HG02884 (cell line): ENCODE measurements at regions not wholly inside any gene's neighbourhood (a gene's known extent, or its start where the extent isn't known, plus 50 kb on each side); places are given as distances from the start of the nearest gene placed in this dataset.

Experiments
- ATAC-seq: cut with Tn5 transposase; IDR thresholded peaks from one replicate; pipeline ENCODE4 v1.9.1; 2021; ENCODE audit warnings: mild to moderate bottlenecking, moderate library complexity; ENCODE audit not compliant: unreplicated experiment

DNA sequence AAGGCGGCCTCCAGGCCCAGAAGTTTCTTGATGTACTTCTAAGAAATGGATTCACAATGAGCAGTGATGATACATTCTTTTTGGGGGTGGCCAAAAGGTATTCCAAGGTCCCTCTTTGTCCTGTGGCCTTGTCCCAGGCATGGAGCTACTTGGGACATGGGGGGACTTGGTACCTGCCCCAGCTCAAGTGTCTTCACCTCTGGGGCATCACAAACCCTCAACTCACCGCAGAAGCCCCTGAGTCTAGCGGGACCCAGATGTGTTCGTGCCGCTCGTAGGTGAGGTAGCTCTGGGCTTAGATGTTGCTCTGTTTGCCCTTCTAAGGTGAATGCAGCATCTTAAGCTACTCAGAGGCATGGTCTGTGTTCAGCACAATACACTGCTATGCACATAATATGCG is 338.0 kb upstream of the IRX4 start:
- ATAC-seq, result no peak

DNA sequence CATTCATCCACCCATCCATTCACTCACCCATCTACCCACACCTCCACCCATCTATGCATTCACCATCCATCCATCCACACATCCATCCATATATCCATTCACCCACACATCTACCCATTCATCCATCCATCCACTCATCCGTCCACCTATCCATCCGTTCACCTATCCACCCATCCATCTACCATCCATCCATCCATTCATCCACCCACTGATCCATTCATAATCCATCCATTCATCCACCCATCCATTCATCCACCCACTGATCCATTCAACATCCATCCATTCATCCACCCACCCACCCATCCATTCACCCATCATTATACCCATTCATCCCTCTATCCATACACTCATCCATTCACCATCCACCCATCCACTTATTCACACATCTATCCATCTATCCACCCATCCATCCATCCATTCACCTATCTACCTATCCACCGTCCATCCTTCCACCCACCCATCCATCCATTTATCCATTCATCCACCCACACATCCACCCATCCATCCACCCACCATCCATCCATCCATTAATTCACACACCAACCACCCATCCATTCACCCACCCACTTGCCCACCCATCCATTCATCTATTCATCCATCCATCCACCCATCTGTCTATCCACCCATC is 336.5 kb upstream of the IRX4 start:
- no peak for ATAC-seq

DNA sequence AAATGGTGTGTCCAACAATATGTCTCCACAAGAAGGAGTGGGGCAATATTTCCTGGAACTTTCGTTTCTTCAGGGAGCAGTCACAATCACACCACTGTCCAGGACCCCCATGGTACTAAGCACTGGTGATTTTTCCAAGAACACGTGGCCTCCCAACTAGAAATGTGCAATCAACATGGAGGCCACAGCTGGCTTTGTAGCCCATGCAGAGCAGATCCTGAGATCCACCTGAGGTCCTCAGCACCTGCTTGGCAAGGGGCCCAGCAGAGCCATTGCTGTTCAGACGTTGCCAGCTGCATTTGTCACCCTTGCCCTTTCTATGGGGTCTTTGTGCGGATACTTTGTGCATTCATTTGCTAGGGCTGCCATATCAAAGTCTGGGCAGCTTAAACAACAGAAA is 334.5 kb upstream of the IRX4 start:
- ATAC-seq, result no peak

DNA sequence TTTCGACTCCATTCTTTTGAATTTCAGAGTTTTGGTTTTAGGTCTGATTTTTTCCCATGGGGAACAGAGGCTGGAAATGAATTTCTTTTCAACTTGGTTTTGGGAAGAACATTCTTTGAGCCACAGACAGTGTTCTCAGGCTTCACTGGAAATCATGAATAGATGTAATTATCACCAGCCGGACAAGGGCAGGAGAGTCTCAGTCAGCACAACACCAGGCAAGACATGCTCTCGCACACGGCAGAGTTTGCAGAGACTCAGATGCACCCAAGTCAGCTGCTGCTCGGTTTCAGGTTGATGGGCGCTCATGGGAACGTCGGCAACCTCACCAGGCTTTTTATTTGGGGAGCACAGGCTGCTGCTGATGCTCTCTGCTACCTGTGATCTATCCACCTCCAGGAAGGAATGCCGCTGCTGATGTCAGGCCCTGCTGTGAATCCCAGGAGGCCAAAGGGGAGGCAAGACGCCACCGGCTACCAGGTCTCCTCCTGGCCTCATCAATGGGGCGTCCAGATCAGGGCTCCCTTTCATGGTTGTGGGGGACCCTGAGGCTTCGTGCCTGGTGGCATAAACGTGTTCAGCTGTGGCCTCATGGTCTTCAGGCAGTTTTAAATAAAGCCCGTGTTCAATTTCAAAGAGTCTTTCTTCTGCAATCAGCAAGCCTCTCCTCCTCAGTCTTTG is 332.3 kb upstream of the IRX4 start:
- no peak for ATAC-seq

DNA sequence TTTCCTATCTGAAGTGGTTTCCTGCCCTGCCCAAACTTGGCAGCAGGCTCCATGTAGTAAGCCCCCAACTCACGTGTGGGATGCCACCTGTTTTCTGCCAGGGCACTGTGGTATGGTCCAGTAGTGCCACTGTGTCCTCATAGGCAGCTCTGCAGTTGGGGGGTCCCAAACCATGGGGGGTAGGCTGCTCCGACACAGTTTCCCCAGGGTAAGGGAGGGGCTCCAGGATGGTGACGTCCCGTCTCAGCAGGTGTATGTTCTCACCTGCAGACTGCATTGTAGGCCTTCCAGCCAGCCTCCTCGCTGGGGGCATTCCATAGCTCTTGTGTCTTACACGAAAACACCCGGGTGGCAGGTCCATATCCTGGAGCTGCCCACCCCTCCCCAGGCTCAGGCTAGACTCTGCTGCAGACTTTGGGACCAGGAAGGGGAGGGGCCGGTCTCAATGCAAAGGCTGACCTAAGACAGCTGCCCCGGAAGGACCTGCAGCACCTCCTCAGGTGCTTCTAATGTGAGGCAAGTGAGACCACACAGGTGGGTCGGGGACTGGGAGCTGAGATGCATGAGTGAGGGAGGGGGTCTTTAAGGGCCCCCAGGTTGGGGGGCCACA is 330.5 kb upstream of the IRX4 start:
- ATAC-seq, result no peak

DNA sequence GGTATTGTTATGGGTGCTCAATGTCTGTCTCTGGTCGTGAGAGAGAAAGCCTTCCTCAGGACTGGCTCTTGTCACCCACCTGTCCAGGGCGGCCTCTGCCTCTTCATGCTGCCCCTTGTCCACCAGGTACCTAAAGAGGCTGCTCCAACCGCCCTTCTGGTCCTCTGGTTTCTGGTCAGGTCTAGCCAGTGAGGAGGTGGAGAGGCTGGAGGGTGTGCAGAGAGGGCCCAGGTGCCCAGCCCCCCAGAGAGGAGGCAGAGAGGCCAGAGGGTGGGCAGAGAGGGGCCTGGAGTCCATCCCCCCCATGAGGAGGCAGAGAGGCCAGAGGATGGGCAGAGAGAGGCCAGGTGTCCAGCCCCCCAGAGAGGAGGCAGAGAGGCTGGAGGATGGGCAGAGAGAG is 329.8 kb upstream of the IRX4 start:
- ATAC-seq, result no peak

DNA sequence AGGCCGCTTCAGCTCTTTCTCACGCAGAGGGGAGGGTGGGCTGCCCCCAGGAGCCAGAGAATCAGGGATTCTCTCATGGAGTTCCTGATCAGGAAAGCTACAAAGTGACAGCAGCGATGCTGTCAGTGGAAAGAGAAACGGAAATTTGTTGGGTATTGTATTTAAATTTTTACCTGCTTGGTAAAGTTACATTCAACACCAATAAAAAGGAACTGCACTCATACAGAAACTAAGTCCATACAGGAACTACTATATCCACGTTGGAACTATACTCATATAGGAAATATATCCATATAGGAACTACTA is 325.5 kb upstream of the IRX4 start:
- ATAC-seq, result no peak

DNA sequence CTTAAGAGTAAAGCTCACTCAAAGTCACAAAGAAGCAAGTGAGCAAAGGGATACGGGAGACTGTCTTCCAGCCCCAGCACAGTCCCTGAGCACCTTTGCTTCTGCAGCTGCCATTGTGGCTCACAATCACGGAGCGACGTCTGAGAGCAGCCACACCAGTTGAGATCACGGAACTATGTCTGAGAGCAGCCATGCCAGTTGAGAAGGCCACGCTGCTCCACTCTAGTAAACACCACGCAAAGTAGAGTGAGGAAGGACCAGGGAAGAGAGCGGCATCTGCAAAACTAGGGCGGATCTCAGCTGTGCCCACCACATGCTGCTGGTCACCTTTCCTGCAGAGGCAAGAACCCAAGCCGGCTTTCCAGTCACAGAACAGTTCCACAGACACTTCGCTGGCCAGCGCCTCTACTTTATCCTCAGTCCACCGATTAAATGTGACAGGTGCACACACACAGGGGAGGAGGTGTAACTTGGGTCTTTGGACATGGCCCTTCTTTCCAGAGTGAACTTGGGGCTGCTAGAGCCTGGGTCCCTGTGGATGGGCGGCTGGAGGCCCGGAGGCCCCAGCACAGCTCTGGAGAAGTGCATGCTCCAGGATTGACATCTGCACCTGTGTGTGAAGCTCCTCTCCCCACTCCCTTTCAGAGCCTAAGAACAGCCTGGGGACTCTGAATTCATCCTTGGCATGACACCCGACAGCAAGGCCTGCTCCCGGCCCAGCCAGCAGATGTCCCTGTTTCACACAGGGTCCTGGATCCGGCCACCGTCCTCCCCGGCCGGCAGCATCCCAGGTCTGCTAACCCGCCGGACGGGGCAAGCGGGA is 324.9 kb upstream of the IRX4 start:
- no peak for ATAC-seq

DNA sequence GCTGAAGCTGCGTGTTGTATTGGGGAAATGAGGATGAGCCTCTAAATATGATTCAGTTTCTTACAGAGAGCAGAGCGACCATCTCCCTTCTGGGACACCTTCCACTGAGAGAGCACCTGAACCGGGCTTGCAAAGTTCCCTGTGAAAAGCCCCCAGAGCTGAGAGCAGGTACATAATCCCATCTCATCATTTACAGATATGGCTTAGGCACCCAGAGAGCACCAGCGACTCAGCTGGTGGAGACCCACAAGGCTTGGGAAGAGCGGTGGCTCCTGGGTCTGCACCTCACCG is 324.3 kb upstream of the IRX4 start:
- ATAC-seq, result no peak

DNA sequence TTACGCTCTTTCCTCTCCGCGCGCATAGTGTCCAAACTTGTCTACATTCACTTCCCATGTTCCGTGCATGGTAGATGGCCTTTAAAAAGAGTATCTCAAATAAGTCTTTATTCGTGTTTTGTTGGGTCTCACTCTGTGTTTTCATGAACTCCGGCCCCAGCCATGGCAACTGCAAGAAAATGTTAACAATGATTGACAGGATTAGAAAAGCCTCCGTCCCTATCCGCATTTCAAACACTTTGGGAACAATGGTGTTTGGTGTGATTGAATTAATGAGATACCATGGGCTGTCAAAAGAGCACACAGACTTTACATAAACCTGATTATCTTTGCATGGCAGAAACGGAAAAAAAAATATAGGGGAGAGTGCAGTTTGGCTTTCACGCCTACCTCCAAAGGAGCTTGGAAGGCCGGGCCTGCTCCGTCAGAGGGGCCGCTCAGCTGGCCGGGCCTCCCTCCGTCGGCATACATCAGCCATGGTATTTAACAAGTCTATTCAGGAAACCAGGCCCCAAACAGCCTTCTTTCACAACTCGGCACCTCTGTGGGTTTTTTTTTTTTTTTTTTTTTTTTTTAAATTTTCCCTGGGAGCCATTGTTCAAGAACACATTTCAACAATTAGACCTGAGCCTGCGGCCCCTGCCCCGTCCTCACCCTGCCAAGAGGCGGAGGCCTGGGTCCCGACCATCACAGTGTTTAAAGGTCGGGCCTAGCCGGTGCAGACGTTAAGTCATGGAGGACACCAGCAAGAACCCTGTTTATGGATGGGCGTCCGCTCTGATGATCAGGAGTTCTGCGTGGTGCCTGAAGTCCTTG is 323.8 kb upstream of the IRX4 start:
- no peak for ATAC-seq

DNA sequence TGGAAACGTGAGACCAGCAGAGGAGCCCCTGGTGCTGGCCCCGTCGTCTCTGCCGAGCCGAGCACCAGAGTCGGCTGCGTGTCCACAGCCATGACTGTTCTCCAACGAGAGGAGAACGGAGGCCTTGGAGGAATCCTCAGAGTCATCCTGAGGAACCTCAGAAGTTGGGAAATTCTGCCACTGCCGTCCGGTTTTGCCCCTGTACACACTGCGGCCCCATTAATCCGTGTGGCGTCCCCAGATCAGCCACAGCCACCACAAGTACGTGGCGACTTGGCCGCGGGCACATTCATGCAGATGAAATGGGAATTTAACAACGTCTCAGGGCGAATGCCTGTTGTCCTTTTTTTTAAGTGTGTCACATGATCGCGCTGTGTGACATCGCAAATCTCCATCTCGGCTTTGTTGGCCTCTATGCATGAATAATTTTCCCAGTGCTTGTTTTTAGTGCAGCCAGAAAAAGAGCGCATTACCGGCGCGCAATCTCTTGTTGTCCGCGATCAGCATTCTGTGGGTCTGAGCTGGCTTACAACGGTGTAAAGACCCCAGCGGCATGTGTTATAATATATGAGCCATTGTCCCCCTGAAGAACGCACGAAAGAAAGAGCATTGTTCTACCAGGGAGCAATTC is 323.0 kb upstream of the IRX4 start:
- ATAC-seq, result no peak

DNA sequence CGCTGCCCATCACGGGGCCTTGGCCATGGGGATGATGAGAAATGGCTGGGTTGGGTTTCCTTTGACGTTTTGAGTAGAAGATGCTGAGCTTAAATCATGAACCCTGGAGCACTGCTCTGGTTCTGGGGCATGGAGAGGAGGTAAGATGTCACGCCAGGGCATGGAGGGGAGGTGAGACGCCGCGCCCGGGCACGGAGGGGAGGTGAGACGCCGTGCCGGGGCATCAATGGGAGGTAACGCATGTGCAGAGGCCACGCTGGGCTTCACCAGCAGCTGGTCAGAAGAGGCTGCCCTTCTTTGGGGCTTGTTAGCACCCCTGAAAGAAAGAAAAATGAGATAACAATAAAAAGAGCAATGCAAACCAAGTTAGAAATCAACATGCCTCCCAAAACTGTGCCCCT is 322.5 kb upstream of the IRX4 start:
- ATAC-seq, result no peak

DNA sequence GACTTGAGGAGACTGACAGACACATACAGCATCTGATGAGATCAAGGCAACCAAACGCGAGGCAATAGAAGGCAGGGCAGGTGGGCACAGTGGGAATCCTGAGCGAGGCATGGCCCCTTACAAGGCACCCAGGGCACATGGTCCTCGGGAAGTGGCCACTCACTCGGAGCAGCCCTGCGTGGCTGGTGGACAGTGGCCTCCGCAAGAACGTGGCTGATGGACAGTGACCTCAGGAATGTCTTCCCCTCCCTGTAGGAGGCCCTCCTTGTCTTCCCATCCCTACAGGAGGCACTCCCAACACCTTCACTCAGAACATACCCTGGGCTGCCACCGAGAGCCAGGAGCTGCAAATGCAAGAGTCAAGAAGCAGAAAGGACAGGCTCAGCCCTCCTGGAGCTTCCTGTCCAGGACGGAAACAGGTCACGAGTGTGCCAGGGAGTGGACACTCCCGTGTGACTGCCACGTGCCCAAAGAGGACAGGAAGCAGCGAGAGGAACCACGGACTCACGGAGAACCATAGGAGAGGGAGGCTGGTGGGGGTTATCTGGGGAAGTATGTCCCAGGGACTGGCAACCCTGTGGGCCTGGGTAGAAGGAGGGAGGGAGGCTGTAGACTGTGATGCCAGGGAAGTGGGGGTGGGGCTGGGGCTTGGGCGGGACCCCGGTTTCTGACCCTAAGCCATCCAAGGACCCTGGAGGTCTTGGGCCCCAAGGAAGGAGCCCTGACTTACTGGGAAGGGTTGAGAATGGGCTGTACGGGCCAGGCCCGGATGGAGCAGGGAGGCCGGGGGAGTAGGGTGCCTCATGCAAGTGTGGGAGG is 321.9 kb upstream of the IRX4 start:
- no peak for ATAC-seq

DNA sequence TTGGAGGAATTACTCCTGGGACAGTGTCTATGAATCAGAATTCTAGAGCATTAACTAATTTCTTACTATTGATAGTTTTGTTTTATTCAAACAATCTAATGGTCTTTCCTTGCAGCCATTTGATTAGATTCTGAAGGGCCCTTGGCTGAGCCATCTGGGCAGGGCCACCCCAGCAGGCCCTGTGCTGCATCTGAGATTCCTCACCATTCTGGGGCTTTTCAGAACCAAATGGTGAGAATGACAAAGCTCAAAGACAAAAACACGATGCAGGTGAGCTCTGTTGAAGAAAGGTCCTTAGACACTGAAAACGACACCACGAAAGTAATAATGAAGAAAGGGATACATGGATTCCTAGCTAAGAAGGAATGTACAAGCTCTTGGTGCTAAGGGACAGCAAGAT is 321.0 kb upstream of the IRX4 start:
- ATAC-seq, result no peak

DNA sequence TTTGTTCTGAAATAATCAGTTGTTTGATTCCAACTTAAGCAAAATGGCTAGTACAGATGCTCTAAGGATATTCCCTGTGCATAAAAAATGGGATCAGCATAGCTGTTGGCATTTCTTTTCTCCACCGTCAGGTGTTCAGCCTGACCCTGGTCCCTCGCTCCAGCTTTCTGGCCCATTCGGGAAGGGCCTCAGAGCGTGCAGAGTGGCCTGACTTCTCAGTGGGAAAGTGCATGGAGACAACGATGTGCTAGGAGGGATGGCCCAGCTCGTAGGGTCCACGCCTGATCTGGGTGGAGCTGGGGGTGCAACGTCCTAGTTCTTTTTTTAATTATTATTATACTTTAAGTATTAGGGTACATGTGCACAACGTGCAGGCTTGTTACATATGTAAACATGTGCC is 319.1 kb upstream of the IRX4 start:
- ATAC-seq, result no peak

DNA sequence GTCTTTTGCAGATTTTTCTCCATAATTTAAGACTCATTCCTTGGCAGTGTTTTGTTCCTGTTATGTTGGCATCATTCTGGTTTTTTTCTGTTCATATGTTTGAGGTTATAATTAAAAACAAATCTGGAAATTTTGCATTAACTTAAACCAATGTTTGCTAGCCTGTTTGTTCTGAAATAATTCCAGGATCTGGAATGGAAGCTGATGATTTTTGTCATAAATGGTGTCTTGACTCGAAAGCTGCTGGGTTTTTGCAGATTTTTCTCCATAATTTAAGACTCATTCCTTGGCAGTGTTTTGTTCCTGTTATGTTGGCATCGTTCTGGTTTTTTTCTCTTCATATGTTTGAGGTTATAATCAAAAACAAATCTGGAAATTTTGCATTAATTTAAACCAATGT is 318.7 kb upstream of the IRX4 start:
- no peak for ATAC-seq

DNA sequence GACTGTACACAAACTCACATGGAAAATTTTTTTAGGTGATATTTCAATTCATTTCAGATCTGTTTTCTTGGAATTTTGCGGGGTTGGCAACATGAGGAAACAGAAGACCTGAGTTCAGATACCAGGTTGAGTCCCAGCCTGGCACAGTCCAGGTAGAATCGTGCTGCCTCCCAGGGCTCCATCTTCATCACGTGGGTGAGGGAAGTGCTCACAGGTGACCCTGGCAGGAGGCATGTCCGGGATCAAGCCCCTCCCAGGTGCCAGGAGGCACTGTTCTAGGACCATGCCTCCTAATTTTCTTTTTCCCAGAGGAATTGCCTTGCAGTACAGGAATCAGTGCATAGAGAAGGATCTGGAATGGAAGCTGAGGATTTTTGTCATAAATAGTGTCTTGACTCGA is 318.3 kb upstream of the IRX4 start:
- ATAC-seq, result no peak

DNA sequence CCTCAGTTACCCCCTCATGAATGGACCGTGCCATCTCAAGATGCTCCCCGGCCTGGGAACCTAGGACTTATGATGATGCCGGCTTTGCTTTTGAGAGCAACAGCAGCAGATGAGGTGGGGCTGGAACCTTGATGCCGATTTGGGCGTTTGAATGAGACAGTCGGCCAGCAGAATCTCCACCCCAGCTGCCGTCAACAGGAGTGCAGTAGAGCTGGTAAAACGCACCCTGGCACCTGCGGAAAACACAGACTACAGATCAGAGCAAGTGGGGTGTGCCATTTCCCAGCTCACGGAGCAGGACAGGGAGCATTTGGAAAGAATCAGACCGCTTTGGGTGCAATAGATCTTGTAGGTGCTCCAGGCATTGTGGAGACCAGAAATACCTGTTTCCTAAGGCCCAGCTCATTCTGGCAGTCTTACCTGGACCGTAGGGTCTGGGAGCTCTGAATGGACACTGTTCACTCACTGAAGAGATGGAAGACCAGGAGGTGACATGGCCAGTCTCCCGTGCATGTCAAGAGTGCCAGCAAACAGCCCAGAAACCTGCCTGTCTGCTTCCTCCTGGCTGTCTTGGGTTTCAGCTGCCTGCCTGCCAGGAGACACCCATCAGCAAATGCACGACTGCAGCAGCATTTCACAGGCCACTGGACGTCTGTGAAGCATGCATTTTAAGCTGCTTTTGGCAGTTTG is 317.7 kb upstream of the IRX4 start:
- no peak for ATAC-seq

DNA sequence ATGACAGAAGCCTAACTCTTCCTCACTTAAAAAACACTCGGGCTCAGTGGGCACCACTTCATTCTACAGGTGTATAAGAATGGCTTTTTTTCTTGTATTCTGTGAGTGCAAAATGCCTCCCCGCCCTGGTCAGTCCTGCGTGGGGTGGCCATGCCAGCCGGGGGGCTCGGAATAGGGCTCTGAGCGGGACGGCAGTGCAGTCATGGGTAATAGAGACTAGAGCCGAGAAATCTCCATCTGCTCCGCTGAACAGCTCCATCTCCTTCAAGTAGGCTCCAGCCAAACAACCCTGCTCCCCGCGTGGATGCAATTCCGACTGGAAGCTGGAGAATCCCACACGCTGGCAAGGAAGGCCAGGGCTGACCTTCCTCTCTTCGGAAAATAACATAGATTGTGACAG is 317.0 kb upstream of the IRX4 start:
- ATAC-seq, result no peak
